Immature natural killer cell (primary cell): ENCODE measurements at regions not wholly inside any gene's neighbourhood (a gene's known extent, or its start where the extent isn't known, plus 50 kb on each side); places are given as distances from the start of the nearest gene placed in this dataset.

Source experiments
- DNase-seq, 3 donors: peaks; one replicate each; pipeline ENCODE4 v3.0.0; 2022; ENCODE audit warnings: mixed read lengths in 1 of 3
- H3K27ac Mint-ChIP-seq, 6 donors: one replicate each; pipeline ENCODE4 v1.8.0; 2020; ENCODE audit warnings: mixed read lengths in 6 of 6, mild to moderate bottlenecking in 5 of 6, inconsistent platforms in 4 of 6, moderate library complexity in 3 of 6
- H3K27me3 Mint-ChIP-seq, 3 donors: one replicate each; pipeline ENCODE4 v1.8.0; 2020 to 2021; ENCODE audit warnings: low read depth in 3 of 3, mild to moderate bottlenecking in 3 of 3, mixed read lengths in 3 of 3, moderate library complexity in 3 of 3, inconsistent platforms in 1 of 3
- H3K36me3 Mint-ChIP-seq, 3 donors: one replicate each; pipeline ENCODE4 v1.8.0; 2020; ENCODE audit warnings: mixed read lengths in 3 of 3, inconsistent platforms in 2 of 3, mild to moderate bottlenecking in 2 of 3
- H3K4me1 Mint-ChIP-seq, 2 donors: one replicate each; pipeline ENCODE4 v1.8.0; 2020; ENCODE audit warnings: inconsistent platforms in 2 of 2, mild to moderate bottlenecking in 2 of 2, mixed read lengths in 2 of 2, moderate library complexity in 1 of 2
- H3K4me3 Mint-ChIP-seq, 5 donors: one replicate each; pipeline ENCODE4 v1.8.0; 2020; ENCODE audit warnings: mild to moderate bottlenecking in 5 of 5, mixed read lengths in 5 of 5, inconsistent platforms in 3 of 5, moderate library complexity in 3 of 5
- H3K9me3 Mint-ChIP-seq, 6 donors: one replicate each; pipeline ENCODE4 v1.8.0; 2020; ENCODE audit warnings: mild to moderate bottlenecking in 6 of 6, mixed read lengths in 6 of 6, inconsistent platforms in 4 of 6, moderate library complexity in 3 of 6

- H3K36me3 Mint-ChIP-seq: no peaks in the 10 kb centered on the region
- DNase-seq: no peak
- peaks cover 2 to 12% (median 9%) of the 10 kb centered on the region in 3 donors for H3K27me3 Mint-ChIP-seq
- H3K4me3 Mint-ChIP-seq: no peak overlapping the region
- H3K9me3 Mint-ChIP-seq: peaks cover 0 to 2% (median 0%) of the 10 kb centered on the region in 6 donors
- no peak overlapping the region for H3K27ac Mint-ChIP-seq
- H3K4me1 Mint-ChIP-seq: no peaks in the 10 kb centered on the region
These were observed 266.8 kb downstream of the NDUFA10 start for GRCh38 chr2:239758279-239758877.

- H3K27ac Mint-ChIP-seq: no peak overlapping the region
- H3K36me3 Mint-ChIP-seq: no peaks in the 10 kb centered on the region
- DNase-seq: no peak
- no peak overlapping the region for H3K4me3 Mint-ChIP-seq
- H3K4me1 Mint-ChIP-seq: peaks cover 0 to 2% of the 10 kb centered on the region in 2 donors
- peaks cover 0 to 2% (median 0%) of the 10 kb centered on the region in 6 donors for H3K9me3 Mint-ChIP-seq
- peaks cover 2 to 9% (median 8%) of the 10 kb centered on the region in 3 donors for H3K27me3 Mint-ChIP-seq
These were observed 268.1 kb downstream of the NDUFA10 start for GRCh38 chr2:239756790-239757760.

DNA sequence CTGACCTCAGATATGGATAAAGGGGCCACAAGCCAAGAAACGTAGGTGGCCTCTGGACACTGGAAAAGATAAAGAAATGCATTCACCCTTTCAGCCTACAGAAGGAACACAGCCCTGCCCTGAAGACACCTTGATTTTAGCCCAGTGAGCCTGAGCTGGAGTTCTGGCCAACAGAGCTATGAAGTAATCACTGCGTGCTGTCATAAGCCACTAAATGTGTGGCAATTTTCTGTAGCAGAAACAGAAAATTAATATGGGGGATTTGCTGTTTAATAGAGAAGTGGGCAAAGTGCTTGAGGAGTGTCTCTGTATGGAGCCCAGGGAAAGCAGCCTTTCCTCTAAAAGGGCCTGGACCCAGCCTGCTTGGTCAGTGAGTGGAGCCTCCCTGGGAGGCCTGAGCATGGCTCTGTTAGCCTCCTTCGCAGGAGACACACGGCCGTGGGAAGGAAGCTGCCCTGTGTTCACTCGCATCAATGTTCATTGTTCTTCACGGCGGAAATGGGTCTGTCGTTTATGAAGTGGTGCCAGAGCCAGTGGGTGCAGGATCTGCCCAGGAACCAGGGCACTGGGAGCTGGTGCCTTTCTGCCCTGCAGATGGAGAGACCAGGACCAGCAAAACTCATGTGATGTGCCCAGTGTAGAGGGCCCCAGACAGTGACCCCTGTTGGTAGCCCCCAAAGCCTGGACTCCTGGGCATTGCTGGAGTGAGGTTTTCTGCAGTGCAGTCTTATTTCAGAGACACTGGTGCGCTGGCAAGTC is 268.9 kb downstream of the NDUFA10 start:
- Mint-ChIP-seq H3K4me1 (peaks cover 0 to 2% of the 10 kb centered on the region in 2 donors), H3K9me3 (peaks cover 0 to 2% (median 0%) of the 10 kb centered on the region in 6 donors), H3K36me3 (no peaks in the 10 kb centered on the region), H3K27me3 (peaks cover 2 to 9% (median 8%) of the 10 kb centered on the region in 3 donors), H3K27ac (no peak overlapping the region), H3K4me3 (no peak overlapping the region)
- no peak for DNase-seq

GRCh38 chr2:239753401-239753837 is 271.7 kb downstream of the NDUFA10 start:
- no peaks in the 10 kb centered on the region for H3K9me3 Mint-ChIP-seq
- peaks cover 0 to 2% of the 10 kb centered on the region in 2 donors for H3K4me1 Mint-ChIP-seq
- H3K27me3 Mint-ChIP-seq: peaks cover 2 to 5% (median 3%) of the 10 kb centered on the region in 3 donors
- no peak overlapping the region for H3K27ac Mint-ChIP-seq
- no peaks in the 10 kb centered on the region for H3K36me3 Mint-ChIP-seq
- H3K4me3 Mint-ChIP-seq: no peak overlapping the region
- DNase-seq: no peak

- H3K9me3 Mint-ChIP-seq: no peaks in the 10 kb centered on the region
- no peak overlapping the region for H3K4me3 Mint-ChIP-seq
- H3K4me1 Mint-ChIP-seq: peaks cover 0 to 2% of the 10 kb centered on the region in 2 donors
- DNase-seq: no peak
- no peak overlapping the region for H3K27ac Mint-ChIP-seq
- peaks cover 2 to 6% (median 3%) of the 10 kb centered on the region in 3 donors for H3K27me3 Mint-ChIP-seq
- H3K36me3 Mint-ChIP-seq: no peaks in the 10 kb centered on the region
These were observed 272.2 kb downstream of the NDUFA10 start for GRCh38 chr2:239752951-239753350.

DNA sequence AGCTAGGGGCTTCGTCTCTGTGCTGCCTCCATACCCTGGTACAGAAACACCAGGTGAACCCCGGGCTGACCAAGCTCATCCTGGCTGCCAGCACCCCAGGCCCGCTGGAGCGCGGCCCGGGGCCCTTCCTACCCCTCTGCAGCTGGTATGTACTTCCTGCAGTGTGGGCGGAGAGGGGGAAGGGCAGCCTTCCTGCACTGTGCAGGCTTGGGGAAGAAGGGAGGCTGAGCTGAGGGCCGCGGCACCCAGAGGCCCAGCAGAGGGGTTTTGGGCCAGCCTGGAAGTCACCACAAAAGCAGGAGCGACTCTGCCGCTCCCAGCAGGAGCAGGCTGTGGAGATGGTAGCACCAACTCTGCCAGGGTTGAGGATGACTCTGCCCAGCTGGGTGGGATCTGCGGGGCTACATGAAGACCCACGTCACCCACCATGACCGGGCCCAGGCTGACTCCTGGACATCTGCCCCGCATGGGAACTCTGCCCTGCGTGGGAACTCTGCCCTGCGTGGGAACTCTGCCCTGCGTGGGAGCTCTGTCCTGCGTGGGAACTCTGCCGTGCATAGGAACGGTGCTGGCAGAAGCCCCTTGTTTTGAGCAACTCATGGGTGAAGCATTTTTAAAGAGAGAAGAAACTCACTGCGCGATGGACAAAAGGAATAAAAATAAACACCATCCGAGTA is 273.3 kb downstream of the NDUFA10 start:
- Mint-ChIP-seq H3K9me3 (no peaks in the 10 kb centered on the region), H3K36me3 (no peaks in the 10 kb centered on the region), H3K27me3 (peaks cover 0 to 8% (median 3%) of the 10 kb centered on the region in 3 donors), H3K4me1 (peaks cover 0 to 9% of the 10 kb centered on the region in 2 donors), H3K27ac (peak overlapping the region in 1 of 6 donors; percentile 62), H3K4me3 (no peak overlapping the region)
- no peak for DNase-seq

- Mint-ChIP-seq H3K9me3 (no peaks in the 10 kb centered on the region), H3K4me3 (no peak overlapping the region), H3K4me1 (peaks cover 0 to 9% of the 10 kb centered on the region in 2 donors), H3K27me3 (peaks cover 0 to 8% (median 3%) of the 10 kb centered on the region in 3 donors), H3K27ac (no peak overlapping the region), H3K36me3 (no peaks in the 10 kb centered on the region)
- DNase-seq: no peak
These were observed 274.0 kb downstream of the NDUFA10 start for GRCh38 chr2:239750929-239751678.

DNA sequence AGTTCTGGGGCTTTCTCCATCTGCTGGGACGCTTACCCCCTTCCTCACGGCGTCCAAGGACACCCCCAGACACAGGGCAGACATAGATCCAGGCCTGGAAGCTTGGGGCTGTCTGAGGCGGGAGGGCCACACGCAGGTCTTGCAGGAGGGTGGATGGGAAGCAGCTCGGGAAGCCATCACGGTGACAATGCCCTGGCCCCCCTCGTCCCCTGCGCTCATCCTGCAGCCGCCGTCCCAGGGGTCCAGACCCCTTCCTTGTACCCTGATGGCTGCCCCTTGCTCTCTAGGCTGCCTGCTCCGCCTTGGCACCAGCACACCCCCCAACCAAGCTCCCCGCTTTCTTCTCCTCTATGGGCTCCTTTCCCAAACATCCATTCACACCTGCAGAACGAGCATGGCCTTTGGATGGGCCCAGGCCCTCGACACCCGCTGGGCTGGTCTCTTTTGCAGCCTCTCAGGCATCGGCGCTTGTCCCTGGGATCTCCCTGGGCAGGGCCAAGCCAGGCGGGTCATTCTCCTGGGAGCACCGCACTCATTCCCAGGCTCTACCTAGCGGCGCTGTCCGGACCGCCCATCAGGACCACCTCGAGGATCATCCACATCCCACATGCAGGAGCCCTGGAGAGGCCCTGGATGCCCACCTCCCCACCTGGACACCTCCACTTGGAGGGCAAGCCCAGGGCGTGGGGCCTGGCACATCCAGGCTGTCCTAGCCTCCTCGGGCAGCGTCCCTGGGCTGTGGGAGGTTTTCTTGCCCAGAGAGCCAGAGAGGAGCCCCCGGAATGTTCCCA is 274.9 kb downstream of the NDUFA10 start:
- no peak for DNase-seq
- Mint-ChIP-seq H3K4me1 (peaks cover 0 to 9% of the 10 kb centered on the region in 2 donors), H3K36me3 (no peaks in the 10 kb centered on the region), H3K4me3 (no peak overlapping the region), H3K27me3 (peaks cover 0 to 6% (median 3%) of the 10 kb centered on the region in 3 donors), H3K9me3 (no peaks in the 10 kb centered on the region), H3K27ac (no peak overlapping the region)

DNA sequence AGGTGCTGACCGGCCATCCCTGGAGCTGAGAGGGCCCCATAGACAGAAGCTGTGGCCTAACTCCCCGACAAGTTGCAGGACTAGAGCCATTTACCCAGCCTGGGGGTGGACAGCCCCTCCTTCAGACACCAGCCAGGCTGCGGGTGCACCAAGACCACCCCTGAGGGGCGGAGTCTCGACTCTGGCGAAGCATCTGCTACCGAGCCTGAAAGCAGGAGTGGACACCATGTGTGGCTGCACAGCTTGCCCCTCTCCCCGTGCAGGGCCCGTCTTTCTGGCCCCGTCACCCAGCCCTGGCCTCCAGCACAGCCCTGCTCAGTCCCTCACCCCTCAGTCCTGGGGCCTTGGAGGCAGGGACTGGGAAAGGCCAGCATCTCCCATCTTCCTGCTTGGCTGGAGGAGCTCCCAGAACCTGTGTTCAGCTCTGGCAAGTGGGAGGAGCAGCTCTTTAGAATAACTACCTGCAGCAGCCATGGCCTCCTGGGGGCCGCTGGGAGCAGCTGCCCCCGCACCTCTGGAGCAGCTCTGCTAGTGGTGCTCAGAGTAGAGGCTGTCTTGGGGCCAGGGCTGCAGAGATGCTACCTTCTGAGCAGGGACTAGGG is 275.8 kb downstream of the NDUFA10 start:
- Mint-ChIP-seq H3K4me1 (peaks cover 0 to 9% of the 10 kb centered on the region in 2 donors), H3K27ac (no peak overlapping the region), H3K9me3 (no peaks in the 10 kb centered on the region), H3K27me3 (peaks cover 0 to 3% (median 3%) of the 10 kb centered on the region in 3 donors), H3K36me3 (no peaks in the 10 kb centered on the region), H3K4me3 (no peak overlapping the region)
- no peak for DNase-seq

DNA sequence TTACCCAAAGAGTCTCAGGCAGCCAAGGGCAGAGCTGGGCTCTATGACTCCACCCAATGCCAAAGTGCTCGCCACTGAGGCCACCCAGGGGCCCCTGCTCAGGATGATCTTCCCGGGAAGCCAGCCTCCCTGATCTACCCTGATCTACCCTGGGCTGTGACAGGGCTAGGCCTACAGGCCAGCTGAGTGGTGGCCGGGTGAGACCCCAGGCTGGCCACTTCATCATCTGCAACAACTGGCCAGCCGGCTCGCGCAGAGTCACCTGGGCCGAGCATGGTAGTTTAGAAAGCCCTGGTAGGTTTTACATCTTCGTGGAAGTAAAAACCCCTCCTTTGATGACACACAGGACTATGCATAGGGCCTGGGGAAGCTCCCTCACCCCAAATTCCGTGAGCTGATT is 276.3 kb downstream of the NDUFA10 start:
- Mint-ChIP-seq H3K27me3 (peaks cover 0 to 3% (median 3%) of the 10 kb centered on the region in 3 donors), H3K4me3 (no peak overlapping the region)

GRCh38 chr2:239747771-239748170 is 277.4 kb downstream of the NDUFA10 start:
- Mint-ChIP-seq H3K36me3 (no peaks in the 10 kb centered on the region), H3K9me3 (no peaks in the 10 kb centered on the region), H3K27me3 (peaks cover 0 to 6% (median 3%) of the 10 kb centered on the region in 3 donors), H3K4me1 (peaks cover 0 to 9% of the 10 kb centered on the region in 2 donors), H3K4me3 (no peak overlapping the region), H3K27ac (no peak overlapping the region)
- no peak for DNase-seq

More for the DNA sequence above, 276.3 kb downstream of the NDUFA10 start:
- peaks cover 0 to 9% of the 10 kb centered on the region in 2 donors for H3K4me1 Mint-ChIP-seq
- H3K9me3 Mint-ChIP-seq: no peaks in the 10 kb centered on the region
- no peak overlapping the region for H3K27ac Mint-ChIP-seq
- H3K36me3 Mint-ChIP-seq: no peaks in the 10 kb centered on the region
- no peak for DNase-seq

DNA sequence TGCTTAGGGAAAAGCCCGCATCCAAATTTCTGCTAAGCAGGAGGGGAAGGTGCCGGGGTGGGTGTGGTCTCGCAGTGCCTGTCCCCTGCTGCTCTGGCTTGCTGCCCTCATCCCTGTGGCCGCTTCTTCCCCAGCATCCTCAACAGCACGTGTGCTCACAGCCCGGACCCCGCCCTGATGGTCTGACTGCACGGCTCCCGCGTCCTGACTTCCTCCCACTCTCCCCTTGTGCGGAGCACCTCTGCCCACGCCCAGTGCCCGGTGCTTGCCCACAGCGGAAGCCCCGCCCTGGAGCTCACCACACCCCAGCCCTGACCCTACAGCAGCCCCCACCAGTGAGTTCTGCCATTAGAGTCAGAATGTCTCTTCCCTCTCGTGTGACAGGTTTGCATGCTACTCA is 277.9 kb downstream of the NDUFA10 start:
- Mint-ChIP-seq H3K36me3 (no peaks in the 10 kb centered on the region), H3K27me3 (peaks cover 0 to 6% (median 3%) of the 10 kb centered on the region in 3 donors), H3K27ac (no peak overlapping the region), H3K4me1 (peaks cover 0 to 9% of the 10 kb centered on the region in 2 donors), H3K9me3 (no peaks in the 10 kb centered on the region), H3K4me3 (no peak overlapping the region)
- DNase-seq: no peak
